Stimulated activated naive B cell treated with anti-CD40 and anti-IgM and Interleukin-4, amounts not matched to agents 10 μg/mL and 1 μg/mL and 100 μg/mL, for 72 hours (primary cell): ENCODE measurements at regions not wholly inside any gene's neighbourhood (a gene's known extent, or its start where the extent isn't known, plus 50 kb on each side); places are given as distances from the start of the nearest gene placed in this dataset.

ENCODE experiments used
- ATAC-seq, 2 donors: fragments of 150-1000 bp; cut with Tn5 transposase; replicated peaks; 2 replicates each; pipeline ENCODE4 v1.10.0; 2021; ENCODE audit warnings: moderate library complexity in 1 of 2
- DNase-seq: peaks from one replicate; pipeline ENCODE4 v3.0.0; 2021
- H3K27ac Mint-ChIP-seq: one replicate; pipeline ENCODE4 v1.8.0; 2022; ENCODE audit warnings: mild to moderate bottlenecking, mixed read lengths
- H3K27me3 Mint-ChIP-seq, 2 donors: one replicate each; pipeline ENCODE4 v1.8.0; 2022; ENCODE audit warnings: mixed read lengths in 2 of 2
- H3K36me3 Mint-ChIP-seq, 2 donors: one replicate each; pipeline ENCODE4 v1.8.0; 2022; ENCODE audit warnings: mixed read lengths in 2 of 2, mild to moderate bottlenecking in 1 of 2
- H3K4me1 Mint-ChIP-seq, 2 donors: one replicate each; pipeline ENCODE4 v1.8.0; 2022; ENCODE audit warnings: mixed read lengths in 2 of 2, mild to moderate bottlenecking in 1 of 2
- H3K4me3 Mint-ChIP-seq, 2 donors: one replicate each; pipeline ENCODE4 v1.8.0; 2022; ENCODE audit warnings: mild to moderate bottlenecking in 2 of 2, mixed read lengths in 2 of 2, moderate library complexity in 1 of 2
- H3K9me3 Mint-ChIP-seq, 2 donors: one replicate each; pipeline ENCODE4 v1.8.0; 2022; ENCODE audit warnings: mixed read lengths in 2 of 2, mild to moderate bottlenecking in 1 of 2

DNA sequence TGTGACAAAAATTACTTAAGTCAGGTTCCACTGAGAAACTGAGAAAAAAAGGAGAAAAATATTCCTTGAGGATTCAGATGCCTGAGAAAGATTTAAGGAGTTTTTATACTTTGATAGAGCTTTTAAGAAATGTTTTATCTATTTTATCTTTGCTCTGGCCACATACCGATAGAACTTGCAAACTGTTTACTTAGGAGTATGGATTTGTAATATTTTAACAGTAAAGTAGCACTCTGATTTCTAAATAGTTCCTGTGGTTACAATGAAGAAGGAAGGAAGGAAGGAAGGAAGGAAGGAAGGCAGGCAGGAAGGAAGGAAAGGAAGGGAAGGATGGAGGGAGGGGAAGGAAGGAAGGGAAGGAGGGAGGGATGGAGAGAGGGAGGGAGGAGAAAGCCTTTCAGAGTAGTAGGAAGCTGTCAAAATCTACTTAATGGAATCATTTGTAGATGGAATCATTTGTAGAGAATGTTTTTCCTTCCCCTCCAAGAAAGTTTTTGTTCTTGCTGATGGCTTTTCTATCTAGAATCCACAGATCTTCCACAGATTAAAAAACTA is 489.0 kb upstream of the ANKRD30A start:
- Mint-ChIP-seq H3K9me3 (peaks cover 3 to 5% of the 10 kb centered on the region in 2 donors), H3K4me3 (no peak overlapping the region), H3K27me3 (no peaks in the 10 kb centered on the region), H3K36me3 (no peaks in the 10 kb centered on the region), H3K27ac (no peak overlapping the region), H3K4me1 (no peaks in the 10 kb centered on the region)
- no peak for DNase-seq
- no peak for ATAC-seq

DNA sequence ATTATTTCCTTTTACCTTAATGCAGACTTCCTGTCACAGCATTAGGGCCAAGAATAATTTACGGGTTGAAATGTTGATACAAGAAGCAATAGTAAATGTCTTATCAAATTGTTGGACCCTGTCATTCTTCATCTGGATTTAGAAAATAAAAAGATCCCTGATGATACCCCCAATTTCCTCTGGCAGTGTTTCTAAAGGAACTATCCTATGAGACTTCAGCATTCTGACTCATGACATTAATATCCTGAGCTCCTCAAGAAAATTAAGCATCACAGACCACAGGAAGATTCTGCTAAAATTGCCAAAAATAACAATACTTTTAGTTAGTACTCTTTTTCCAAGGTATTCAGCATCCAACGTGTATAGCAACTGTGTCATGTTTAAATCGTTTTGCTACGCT is 490.5 kb upstream of the ANKRD30A start:
- no peaks in the 10 kb centered on the region for H3K4me1 Mint-ChIP-seq
- peaks cover 3 to 5% of the 10 kb centered on the region in 2 donors for H3K9me3 Mint-ChIP-seq
- ATAC-seq, result no peak
- no peaks in the 10 kb centered on the region for H3K36me3 Mint-ChIP-seq
- no peak for DNase-seq
- no peak overlapping the region for H3K4me3 Mint-ChIP-seq
- H3K27me3 Mint-ChIP-seq, result no peaks in the 10 kb centered on the region
- no peak overlapping the region for H3K27ac Mint-ChIP-seq

DNA sequence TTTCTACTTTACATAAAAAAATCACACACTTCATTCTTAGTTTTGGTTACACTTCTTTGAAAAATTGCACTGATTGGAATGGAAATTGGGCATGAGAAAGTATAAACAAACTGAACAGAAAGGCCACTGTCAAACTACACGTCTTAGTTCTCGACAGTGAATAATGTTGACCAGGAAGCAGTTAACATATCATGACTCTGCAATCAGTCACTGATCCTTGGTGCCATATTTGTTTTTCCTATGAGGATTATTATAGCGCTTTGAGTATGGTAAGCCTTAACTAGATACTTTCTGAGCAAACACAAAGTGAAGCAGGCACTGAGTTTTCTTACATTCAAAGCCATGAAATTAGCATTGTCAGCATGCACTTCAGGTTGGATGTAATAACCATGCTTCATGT is 495.1 kb upstream of the ANKRD30A start:
- Mint-ChIP-seq H3K36me3 (peaks cover 0 to 2% of the 10 kb centered on the region in 2 donors), H3K27me3 (no peaks in the 10 kb centered on the region), H3K9me3 (peaks cover 0 to 2% of the 10 kb centered on the region in 2 donors), H3K4me3 (no peak overlapping the region), H3K4me1 (no peaks in the 10 kb centered on the region), H3K27ac (no peak overlapping the region)
- ATAC-seq, result no peak
- no peak for DNase-seq

DNA sequence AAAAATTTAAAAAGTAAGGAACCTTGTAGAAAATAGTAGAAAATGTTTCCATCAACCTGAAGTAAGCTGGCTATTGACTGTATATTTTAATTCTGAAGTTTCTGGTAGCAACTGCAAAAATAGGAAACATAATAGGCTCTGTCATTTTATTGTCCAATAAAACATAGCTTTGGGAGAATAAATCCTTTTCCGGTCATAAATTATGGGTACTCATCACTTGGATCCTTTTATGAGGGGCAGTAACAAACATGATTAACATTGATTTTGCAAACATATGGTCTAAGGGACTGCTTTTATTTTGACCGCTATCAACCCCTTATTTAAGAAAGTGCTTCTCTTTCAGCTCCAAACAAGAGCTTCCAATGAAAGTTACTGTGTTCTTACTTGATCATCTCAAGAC is 495.9 kb upstream of the ANKRD30A start:
- peaks cover 0 to 3% of the 10 kb centered on the region in 2 donors for H3K9me3 Mint-ChIP-seq
- DNase-seq, result no peak
- no peaks in the 10 kb centered on the region for H3K4me1 Mint-ChIP-seq
- no peak overlapping the region for H3K27ac Mint-ChIP-seq
- H3K27me3 Mint-ChIP-seq, result no peaks in the 10 kb centered on the region
- no peak overlapping the region for H3K4me3 Mint-ChIP-seq
- peaks cover 0 to 2% of the 10 kb centered on the region in 2 donors for H3K36me3 Mint-ChIP-seq
- ATAC-seq, result no peak

DNA sequence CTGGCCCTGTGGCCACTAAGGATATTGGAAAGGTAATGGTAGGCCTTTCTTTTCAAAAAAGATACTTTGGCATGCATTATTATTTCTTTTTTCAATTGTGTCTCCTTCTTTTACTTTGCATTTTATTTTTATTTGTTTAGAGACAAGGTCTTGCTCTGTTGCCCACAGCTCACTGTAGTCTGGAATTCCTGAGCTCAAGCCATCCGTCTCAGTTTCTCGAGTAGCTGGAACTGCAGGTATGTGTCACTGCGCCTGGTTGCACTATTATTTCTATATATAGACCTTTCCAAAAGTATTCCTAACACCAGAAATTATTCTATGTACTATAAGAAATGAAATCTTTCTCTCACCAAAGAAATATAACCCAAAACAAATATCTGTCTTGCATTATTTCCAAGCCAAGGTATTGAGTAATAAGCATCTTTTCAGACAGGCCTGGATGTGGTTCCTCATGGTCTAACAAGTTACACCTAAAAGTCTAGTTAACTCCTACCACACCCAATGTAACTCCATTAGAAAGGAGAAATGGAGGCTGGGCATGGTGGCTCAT is 500.8 kb upstream of the ANKRD30A start:
- H3K4me1 Mint-ChIP-seq, result no peaks in the 10 kb centered on the region
- no peak overlapping the region for H3K4me3 Mint-ChIP-seq
- H3K27ac Mint-ChIP-seq, result no peak overlapping the region
- no peak for ATAC-seq
- peaks cover 12% of the 10 kb centered on the region in 2 donors for H3K9me3 Mint-ChIP-seq
- H3K36me3 Mint-ChIP-seq, result peaks cover 0 to 2% of the 10 kb centered on the region in 2 donors
- no peaks in the 10 kb centered on the region for H3K27me3 Mint-ChIP-seq
- no peak for DNase-seq

DNA sequence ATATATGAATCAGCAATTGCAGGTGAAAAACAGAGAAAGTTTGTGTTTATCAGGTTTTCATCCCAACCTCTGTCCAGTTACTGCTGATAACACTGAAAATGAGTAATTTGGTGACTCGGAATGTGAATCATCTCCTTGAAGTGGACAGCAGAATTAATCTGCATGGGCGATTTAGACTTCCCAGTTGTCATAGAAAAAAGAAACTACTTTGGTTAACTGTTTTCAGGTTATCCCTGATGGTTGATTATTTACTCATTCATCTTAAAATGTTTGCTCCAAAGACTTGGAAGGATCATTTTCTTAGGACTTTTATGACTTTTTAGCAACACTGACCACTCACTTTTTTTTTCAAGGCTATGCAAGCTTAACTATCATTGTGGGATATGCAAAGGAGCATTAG is 504.1 kb upstream of the ANKRD30A start:
- Mint-ChIP-seq H3K9me3 (peaks cover 12% of the 10 kb centered on the region in 2 donors), H3K27ac (no peak overlapping the region), H3K36me3 (peaks cover 0 to 2% of the 10 kb centered on the region in 2 donors), H3K4me3 (no peak overlapping the region), H3K27me3 (no peaks in the 10 kb centered on the region), H3K4me1 (no peaks in the 10 kb centered on the region)
- DNase-seq (no peak), ATAC-seq (no peak)

DNA sequence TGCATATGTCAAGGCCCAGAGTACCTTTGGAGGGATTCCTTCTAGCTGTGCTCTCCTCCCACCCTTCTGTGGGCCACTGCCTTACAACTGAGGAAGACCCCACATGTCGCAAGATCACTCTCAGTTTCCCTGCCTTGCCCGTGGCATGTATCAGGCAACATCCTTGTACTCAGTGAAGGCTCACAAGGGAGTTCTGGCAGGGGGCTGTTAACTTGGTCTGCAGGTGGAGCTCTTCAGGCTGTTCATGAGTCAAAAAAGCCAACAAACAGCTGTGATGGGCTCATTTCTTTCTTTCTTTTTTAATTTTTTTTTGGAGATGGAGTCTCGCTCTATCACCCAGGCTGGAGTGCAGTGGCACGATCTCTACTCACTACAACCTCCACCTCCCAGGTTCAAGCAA is 513.0 kb upstream of the ANKRD30A start:
- DNase-seq, result no peak
- H3K27ac Mint-ChIP-seq, result no peak overlapping the region
- no peak overlapping the region for H3K4me3 Mint-ChIP-seq
- ATAC-seq, result no peak
- no peaks in the 10 kb centered on the region for H3K36me3 Mint-ChIP-seq
- H3K9me3 Mint-ChIP-seq, result no peaks in the 10 kb centered on the region
- H3K4me1 Mint-ChIP-seq, result no peaks in the 10 kb centered on the region
- H3K27me3 Mint-ChIP-seq, result no peaks in the 10 kb centered on the region

DNA sequence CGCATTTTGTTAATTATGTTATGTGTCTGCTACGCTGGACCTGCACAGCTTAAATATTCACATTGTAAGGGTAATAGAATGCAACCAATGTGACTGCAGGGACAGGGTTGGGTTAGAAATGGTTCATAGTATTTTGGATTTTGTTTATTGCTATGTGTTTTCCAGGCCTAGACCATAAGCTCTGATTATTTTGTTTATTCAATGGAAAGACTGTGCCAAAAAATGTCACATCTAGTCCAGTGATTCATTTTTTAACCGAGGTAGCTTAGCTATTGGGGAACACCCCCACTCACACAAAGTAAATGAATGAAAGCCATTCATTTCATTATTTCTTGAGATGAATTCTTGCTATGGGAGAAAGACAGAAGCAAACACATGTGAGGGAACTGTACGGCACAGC is 516.5 kb upstream of the ANKRD30A start:
- Mint-ChIP-seq H3K27me3 (no peaks in the 10 kb centered on the region), H3K27ac (no peak overlapping the region), H3K9me3 (no peaks in the 10 kb centered on the region), H3K4me1 (no peaks in the 10 kb centered on the region), H3K36me3 (no peaks in the 10 kb centered on the region), H3K4me3 (no peak overlapping the region)
- DNase-seq (no peak), ATAC-seq (no peak)

DNA sequence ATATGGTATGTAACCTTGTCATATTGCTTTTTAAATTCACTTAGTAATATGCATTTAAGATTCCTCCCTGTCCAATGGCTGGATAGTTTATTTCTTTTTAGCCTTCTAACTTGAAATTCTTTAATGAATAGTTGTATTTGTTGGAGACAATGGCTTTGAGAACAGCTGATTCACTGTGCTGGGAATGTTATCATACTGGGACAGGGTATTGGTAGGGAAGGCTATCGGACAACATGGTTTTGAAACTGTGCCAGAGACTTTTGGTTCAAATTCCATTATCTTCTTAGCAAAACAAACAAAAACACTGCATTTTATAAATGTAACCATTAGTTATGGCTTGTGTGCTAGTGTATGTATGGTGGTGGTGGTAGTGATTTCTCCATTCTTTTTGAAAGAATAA is 517.1 kb upstream of the ANKRD30A start:
- no peaks in the 10 kb centered on the region for H3K9me3 Mint-ChIP-seq
- no peaks in the 10 kb centered on the region for H3K4me1 Mint-ChIP-seq
- no peak overlapping the region for H3K4me3 Mint-ChIP-seq
- H3K36me3 Mint-ChIP-seq, result no peaks in the 10 kb centered on the region
- ATAC-seq (no peak), DNase-seq (no peak)
- H3K27ac Mint-ChIP-seq, result no peak overlapping the region
- no peaks in the 10 kb centered on the region for H3K27me3 Mint-ChIP-seq

DNA sequence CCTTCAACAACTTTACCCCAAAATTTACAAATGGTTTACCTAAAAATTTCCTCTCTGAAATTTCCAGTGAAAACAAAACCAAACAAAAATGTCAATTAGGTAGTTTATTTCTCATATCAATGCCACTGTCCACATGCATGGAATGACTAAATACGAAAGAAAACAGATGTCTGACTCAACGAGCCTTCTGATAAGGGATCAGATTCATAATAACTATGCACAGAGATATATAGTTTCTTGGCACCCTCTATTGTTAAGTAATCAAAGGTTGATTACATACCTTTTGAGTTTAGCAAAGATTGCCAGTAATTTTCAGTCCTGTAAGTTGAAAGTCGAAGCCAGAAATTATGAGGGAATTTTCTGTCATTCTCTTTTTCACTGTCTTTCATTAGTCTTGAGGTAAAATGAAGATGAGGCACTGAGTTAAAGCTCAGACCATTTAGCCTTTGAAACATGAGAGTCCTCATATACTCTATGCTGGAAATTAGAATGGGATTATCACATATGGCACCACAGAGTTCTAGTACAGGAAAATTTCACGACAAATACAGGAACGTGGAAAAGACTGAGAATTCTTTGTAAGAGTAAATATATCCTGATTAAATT is 519.1 kb upstream of the ANKRD30A start:
- peaks cover 0 to 1% of the 10 kb centered on the region in 2 donors for H3K27me3 Mint-ChIP-seq
- DNase-seq (no peak), ATAC-seq (no peak)
- no peak overlapping the region for H3K27ac Mint-ChIP-seq
- no peaks in the 10 kb centered on the region for H3K9me3 Mint-ChIP-seq
- H3K4me3 Mint-ChIP-seq, result no peak overlapping the region
- H3K4me1 Mint-ChIP-seq, result no peaks in the 10 kb centered on the region
- H3K36me3 Mint-ChIP-seq, result no peaks in the 10 kb centered on the region

DNA sequence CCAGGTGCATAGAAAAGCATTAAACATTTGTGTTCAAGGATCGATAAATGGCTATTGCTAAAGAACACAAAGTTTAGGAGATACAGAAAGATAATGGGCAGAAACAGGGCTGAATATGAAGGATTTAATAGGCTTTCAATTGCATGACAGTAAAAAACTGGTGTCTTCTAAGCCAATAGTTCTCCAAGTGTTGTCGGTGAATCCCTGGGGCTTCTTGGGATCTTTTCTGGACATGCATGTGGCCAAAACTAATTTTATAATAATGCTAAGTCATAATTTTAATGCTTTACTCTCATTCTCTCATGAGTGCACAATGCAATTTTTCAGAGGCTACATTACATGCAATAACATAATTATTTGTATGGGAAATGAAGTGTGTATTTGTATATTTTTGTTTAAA is 521.1 kb upstream of the ANKRD30A start:
- Mint-ChIP-seq H3K4me1 (no peaks in the 10 kb centered on the region), H3K27ac (no peak overlapping the region)

DNA sequence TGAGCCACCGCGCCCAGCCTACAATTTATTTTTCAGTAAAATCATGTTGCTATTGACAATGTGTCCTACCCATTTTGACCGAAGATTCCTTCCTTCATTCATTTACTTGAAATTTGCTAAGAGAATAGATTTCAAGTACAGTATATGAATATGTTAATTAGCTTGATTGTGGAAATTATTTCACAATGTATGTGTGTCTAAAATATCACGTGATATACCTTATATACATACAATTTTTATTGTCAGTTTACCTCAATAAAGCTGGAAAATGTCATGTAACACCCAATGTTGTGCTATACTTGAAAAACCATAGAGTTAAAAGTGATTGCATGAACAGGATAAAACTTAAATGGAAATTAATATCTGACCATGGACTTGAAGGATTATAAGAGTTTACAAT is 521.7 kb upstream of the ANKRD30A start:
- Mint-ChIP-seq H3K27me3 (peaks cover 0 to 4% of the 10 kb centered on the region in 2 donors), H3K4me1 (no peaks in the 10 kb centered on the region), H3K27ac (no peak overlapping the region), H3K9me3 (peaks cover 0 to 1% of the 10 kb centered on the region in 2 donors), H3K4me3 (no peak overlapping the region), H3K36me3 (no peaks in the 10 kb centered on the region)
- no peak for ATAC-seq
- DNase-seq, result no peak

More for the DNA sequence above, 521.1 kb upstream of the ANKRD30A start:
- H3K27me3 Mint-ChIP-seq, result peaks cover 0 to 4% of the 10 kb centered on the region in 2 donors
- no peak overlapping the region for H3K4me3 Mint-ChIP-seq
- no peak for DNase-seq
- no peaks in the 10 kb centered on the region for H3K36me3 Mint-ChIP-seq
- ATAC-seq, result no peak
- H3K9me3 Mint-ChIP-seq, result peaks cover 0 to 1% of the 10 kb centered on the region in 2 donors

DNA sequence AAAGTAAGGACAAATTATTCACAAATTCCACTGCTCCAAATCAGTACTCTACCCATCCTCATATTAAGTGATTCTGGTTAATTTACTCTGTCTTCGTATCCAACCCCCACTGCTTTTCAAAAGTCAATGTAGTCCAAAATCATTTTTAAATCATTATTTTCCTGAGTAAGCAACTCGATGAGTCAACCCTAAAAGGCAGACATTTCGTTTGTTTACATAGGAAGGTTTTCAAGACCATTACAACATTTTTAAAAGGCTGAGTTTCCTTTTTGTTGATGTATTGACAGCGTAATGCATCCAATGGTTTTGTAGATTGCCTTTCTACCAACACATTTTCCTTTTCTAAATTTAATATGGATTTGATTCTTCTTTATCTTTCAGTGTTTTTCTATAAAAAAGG is 523.0 kb upstream of the ANKRD30A start:
- Mint-ChIP-seq H3K9me3 (peaks cover 0 to 1% of the 10 kb centered on the region in 2 donors), H3K27me3 (peaks cover 0 to 4% of the 10 kb centered on the region in 2 donors), H3K36me3 (no peaks in the 10 kb centered on the region), H3K4me1 (no peaks in the 10 kb centered on the region), H3K27ac (no peak overlapping the region), H3K4me3 (no peak overlapping the region)
- no peak for ATAC-seq
- no peak for DNase-seq

DNA sequence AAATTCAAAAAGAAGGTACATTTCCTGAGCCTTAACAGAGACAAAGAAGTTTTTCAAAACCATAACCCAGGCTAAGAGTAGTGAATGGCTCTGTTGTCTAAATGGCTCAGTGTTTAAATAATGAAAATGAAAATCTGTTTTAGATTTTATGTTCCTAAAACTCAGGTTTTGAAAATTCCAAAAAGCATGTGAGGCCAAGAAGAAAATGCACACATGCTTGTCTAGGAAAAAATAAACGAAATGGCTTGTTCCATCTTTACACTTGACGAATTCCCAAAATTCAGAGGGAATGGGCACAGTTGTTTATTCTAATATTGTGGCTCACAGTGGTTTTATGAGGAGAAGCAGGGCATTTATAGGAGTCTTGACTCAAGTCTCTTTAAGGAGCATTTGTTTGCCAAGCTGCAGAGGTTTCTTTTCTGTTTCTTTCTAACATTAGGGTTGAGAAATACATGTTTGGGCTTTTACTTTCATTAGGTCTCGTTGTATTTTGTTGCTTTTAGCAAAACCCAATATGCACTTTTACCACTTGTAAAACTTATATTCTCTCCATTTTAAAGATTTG is 527.6 kb upstream of the ANKRD30A start:
- no peak for ATAC-seq
- Mint-ChIP-seq H3K4me1 (no peaks in the 10 kb centered on the region), H3K9me3 (peaks cover 0 to 1% of the 10 kb centered on the region in 2 donors), H3K4me3 (no peak overlapping the region), H3K36me3 (no peaks in the 10 kb centered on the region), H3K27me3 (peaks cover 0 to 4% of the 10 kb centered on the region in 2 donors), H3K27ac (no peak overlapping the region)
- DNase-seq, result no peak

DNA sequence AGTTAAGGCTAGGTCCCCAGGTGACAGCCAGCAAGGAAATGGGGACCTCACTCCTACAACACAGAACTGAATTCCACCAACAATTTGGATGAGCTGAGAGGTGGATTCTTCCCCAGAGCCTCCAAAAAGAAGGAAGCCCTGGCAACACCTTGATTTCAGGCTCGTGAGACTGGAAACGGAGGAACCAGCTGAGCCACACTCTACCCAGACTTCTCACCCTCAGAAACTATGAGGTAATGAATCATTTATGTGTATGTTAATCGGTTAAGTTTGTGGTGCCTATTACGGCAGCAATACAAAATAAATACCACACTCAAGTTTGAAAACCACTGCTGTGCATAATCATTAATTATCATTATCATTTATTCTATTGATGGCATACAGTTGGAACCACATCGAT is 532.4 kb upstream of the ANKRD30A start:
- ATAC-seq, result no peak
- Mint-ChIP-seq H3K27me3 (no peaks in the 10 kb centered on the region), H3K9me3 (peaks cover 0 to 2% of the 10 kb centered on the region in 2 donors), H3K4me3 (no peak overlapping the region), H3K4me1 (no peaks in the 10 kb centered on the region), H3K27ac (no peak overlapping the region), H3K36me3 (no peaks in the 10 kb centered on the region)
- DNase-seq, result no peak
